GM13976 (cell line): ENCODE measurements at regions not wholly inside any gene's neighbourhood (a gene's known extent, or its start where the extent isn't known, plus 50 kb on each side); places are given as distances from the start of the nearest gene placed in this dataset.
"Not testable (repeated sequence)": the region's sequence is repeated elsewhere in the genome, so short reads cannot be mapped to it uniquely, and the experiment has no call there.

Experiments
- DNase-seq: peaks from one replicate; pipeline ENCODE4 v3.0.0; 2012; ENCODE audit warnings: low spot score
- CTCF ChIP-seq: IDR thresholded peaks from 2 replicates; pipeline ENCODE4 v1.5.1; 2012; ENCODE audit warnings: borderline replicate concordance, mild to moderate bottlenecking; ENCODE audit not compliant: insufficient read depth; ENCODE audit errors: extremely low read depth, missing control alignments, control extremely low read depth
- in situ Hi-C: fragments of 300-500 bp; cut with MboI; formaldehyde crosslinking; loops from one replicate; pipeline ENCODE4 v1.12.0; 2022; ENCODE audit warnings: low sequenced_read_pairs, mixed read lengths, inconsistent platforms; ENCODE audit not compliant: unreplicated experiment

GRCh38 chr4:162830899-162831298, 335.8 kb downstream of the NAF1 start:
- no peak for TF ChIP-seq CTCF
- in situ Hi-C loops = no loop called here
- DNase-seq = no peak

- DNase-seq, in situ Hi-C loops: not testable (repeated sequence)
These were observed 349.3 kb downstream of the NAF1 start for GRCh38 chr4:162817374-162817773.

- no peak for DNase-seq
- TF ChIP-seq CTCF = no peak
- in situ Hi-C loops = no loop called here
These were observed 362.3 kb downstream of the NAF1 start for GRCh38 chr4:162804351-162804924.

GRCh38 chr4:162803378-162803777, 363.3 kb downstream of the NAF1 start:
- in situ Hi-C loops = no loop called here
- TF ChIP-seq CTCF = no peak
- no peak for DNase-seq

GRCh38 chr4:162797108-162797507, 369.6 kb downstream of the NAF1 start:
- in situ Hi-C loops = no loop called here
- TF ChIP-seq CTCF = no peak
- DNase-seq = no peak

GRCh38 chr4:162793571-162793970, 373.1 kb downstream of the NAF1 start:
- TF ChIP-seq CTCF = no peak
- no peak for DNase-seq
- in situ Hi-C loops = no loop called here

GRCh38 chr4:162793004-162793403, 373.7 kb downstream of the NAF1 start:
- in situ Hi-C loops = no loop called here
- TF ChIP-seq CTCF = no peak
- DNase-seq = no peak
